ENCODE measurements at regions not wholly inside any gene's neighbourhood (a gene's known extent, or its start where the extent isn't known, plus 50 kb on each side); places are given as distances from the start of the nearest gene placed in this dataset.

DNA sequence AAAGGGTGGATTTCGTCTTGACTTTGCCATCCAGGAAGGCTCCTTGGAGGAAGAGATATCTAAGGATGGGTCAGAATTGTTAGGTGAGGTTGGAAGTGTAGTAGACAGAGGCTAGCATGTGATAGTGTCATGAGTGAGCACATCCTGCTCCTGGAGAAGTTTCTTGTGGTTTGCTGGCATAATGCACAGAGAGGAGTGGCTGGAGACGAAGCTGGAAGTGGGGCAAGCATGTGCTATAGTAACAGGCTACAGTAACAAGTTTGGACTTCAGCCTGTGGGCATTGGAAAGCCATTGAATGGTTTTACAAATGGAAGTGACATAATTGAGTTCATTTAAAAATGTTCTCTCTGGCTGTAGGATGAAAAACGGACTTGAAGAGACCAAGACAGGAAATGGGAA, 175.6 kb upstream of the VWC2 start:
- no peaks in the 10 kb centered on the region for H3K36me3 ChIP-seq (ENCODE audit: control insufficient read depth in 4 of 4, insufficient read depth in 3 of 4, low read depth in 1 of 4, low read length in 3 of 4)
- H3K9me3 ChIP-seq (ENCODE audit: control insufficient read depth in 4 of 4, low read length in 3 of 4), result no peaks in the 10 kb centered on the region
- H3K27me3 ChIP-seq (ENCODE audit: control insufficient read depth in 4 of 4, insufficient read depth in 4 of 4, low read length in 3 of 4), result no peaks in the 10 kb centered on the region
- H3K4me1 ChIP-seq (ENCODE audit: control insufficient read depth in 4 of 4, insufficient read depth in 4 of 4, low read length in 3 of 4), result no peaks in the 10 kb centered on the region
- TF ChIP-seq, protein P1, sequence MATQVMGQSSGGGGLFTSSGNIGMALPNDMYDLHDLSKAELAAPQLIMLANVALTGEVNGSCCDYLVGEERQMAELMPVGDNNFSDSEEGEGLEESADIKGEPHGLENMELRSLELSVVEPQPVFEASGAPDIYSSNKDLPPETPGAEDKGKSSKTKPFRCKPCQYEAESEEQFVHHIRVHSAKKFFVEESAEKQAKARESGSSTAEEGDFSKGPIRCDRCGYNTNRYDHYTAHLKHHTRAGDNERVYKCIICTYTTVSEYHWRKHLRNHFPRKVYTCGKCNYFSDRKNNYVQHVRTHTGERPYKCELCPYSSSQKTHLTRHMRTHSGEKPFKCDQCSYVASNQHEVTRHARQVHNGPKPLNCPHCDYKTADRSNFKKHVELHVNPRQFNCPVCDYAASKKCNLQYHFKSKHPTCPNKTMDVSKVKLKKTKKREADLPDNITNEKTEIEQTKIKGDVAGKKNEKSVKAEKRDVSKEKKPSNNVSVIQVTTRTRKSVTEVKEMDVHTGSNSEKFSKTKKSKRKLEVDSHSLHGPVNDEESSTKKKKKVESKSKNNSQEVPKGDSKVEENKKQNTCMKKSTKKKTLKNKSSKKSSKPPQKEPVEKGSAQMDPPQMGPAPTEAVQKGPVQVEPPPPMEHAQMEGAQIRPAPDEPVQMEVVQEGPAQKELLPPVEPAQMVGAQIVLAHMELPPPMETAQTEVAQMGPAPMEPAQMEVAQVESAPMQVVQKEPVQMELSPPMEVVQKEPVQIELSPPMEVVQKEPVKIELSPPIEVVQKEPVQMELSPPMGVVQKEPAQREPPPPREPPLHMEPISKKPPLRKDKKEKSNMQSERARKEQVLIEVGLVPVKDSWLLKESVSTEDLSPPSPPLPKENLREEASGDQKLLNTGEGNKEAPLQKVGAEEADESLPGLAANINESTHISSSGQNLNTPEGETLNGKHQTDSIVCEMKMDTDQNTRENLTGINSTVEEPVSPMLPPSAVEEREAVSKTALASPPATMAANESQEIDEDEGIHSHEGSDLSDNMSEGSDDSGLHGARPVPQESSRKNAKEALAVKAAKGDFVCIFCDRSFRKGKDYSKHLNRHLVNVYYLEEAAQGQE (IDR thresholded peaks at IDR 0.05), result no peak
- no peak for TF ChIP-seq YY1 (IDR thresholded peaks at IDR 0.05)
- TF ChIP-seq, protein P2, sequence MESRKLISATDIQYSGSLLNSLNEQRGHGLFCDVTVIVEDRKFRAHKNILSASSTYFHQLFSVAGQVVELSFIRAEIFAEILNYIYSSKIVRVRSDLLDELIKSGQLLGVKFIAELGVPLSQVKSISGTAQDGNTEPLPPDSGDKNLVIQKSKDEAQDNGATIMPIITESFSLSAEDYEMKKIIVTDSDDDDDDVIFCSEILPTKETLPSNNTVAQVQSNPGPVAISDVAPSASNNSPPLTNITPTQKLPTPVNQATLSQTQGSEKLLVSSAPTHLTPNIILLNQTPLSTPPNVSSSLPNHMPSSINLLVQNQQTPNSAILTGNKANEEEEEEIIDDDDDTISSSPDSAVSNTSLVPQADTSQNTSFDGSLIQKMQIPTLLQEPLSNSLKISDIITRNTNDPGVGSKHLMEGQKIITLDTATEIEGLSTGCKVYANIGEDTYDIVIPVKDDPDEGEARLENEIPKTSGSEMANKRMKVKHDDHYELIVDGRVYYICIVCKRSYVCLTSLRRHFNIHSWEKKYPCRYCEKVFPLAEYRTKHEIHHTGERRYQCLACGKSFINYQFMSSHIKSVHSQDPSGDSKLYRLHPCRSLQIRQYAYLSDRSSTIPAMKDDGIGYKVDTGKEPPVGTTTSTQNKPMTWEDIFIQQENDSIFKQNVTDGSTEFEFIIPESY (IDR thresholded peaks at IDR 0.05), result no peak
- TF ChIP-seq, protein P3, sequence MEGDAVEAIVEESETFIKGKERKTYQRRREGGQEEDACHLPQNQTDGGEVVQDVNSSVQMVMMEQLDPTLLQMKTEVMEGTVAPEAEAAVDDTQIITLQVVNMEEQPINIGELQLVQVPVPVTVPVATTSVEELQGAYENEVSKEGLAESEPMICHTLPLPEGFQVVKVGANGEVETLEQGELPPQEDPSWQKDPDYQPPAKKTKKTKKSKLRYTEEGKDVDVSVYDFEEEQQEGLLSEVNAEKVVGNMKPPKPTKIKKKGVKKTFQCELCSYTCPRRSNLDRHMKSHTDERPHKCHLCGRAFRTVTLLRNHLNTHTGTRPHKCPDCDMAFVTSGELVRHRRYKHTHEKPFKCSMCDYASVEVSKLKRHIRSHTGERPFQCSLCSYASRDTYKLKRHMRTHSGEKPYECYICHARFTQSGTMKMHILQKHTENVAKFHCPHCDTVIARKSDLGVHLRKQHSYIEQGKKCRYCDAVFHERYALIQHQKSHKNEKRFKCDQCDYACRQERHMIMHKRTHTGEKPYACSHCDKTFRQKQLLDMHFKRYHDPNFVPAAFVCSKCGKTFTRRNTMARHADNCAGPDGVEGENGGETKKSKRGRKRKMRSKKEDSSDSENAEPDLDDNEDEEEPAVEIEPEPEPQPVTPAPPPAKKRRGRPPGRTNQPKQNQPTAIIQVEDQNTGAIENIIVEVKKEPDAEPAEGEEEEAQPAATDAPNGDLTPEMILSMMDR (IDR thresholded peaks at IDR 0.05; ENCODE audit: low read depth, low read length, missing input control), result no peak
- no peak for TF ChIP-seq FOXA1 (IDR thresholded peaks at IDR 0.05)
- no peak for TF ChIP-seq NR2F2 (IDR thresholded peaks at IDR 0.05)
- TF ChIP-seq RAD21 (IDR thresholded peaks at IDR 0.05), result no peak
- TF ChIP-seq, protein P4, sequence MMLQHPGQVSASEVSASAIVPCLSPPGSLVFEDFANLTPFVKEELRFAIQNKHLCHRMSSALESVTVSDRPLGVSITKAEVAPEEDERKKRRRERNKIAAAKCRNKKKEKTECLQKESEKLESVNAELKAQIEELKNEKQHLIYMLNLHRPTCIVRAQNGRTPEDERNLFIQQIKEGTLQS (IDR thresholded peaks at IDR 0.05), result no peak
- no peak for TF ChIP-seq EGR1 (IDR thresholded peaks at IDR 0.05; ENCODE audit: low read depth in 2 of 2)
- TF ChIP-seq, protein P5, sequence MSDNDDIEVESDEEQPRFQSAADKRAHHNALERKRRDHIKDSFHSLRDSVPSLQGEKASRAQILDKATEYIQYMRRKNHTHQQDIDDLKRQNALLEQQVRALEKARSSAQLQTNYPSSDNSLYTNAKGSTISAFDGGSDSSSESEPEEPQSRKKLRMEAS (IDR thresholded peaks at IDR 0.05), result no peak
- no peak for TF ChIP-seq HNF4G (IDR thresholded peaks at IDR 0.05)
- TF ChIP-seq GABPA (IDR thresholded peaks at IDR 0.05 in 1 of 2, conservative IDR thresholded peaks at IDR 0.05 in 1 of 2), result no peak
- TF ChIP-seq RXRA (IDR thresholded peaks at IDR 0.05), result no peak
- no peak for TF ChIP-seq FOXA2 (IDR thresholded peaks at IDR 0.05)
- TF ChIP-seq JUND (IDR thresholded peaks at IDR 0.05), result no peak
- H3K9ac ChIP-seq (ENCODE audit: low read depth in 1 of 2, low read length in 2 of 2), result no peak overlapping the region
- H3K4me3 ChIP-seq (ENCODE audit: low read depth in 1 of 3, low read length in 3 of 3), result no peak overlapping the region
- no peak overlapping the region for H3K27ac ChIP-seq (ENCODE audit: low read depth in 1 of 2, low read length in 2 of 2)
- WGBS, result 32% methylated on average over 3 of the region's 3 CpGs
- no peak for DNase-seq (ENCODE audit: low spot score)

DNA sequence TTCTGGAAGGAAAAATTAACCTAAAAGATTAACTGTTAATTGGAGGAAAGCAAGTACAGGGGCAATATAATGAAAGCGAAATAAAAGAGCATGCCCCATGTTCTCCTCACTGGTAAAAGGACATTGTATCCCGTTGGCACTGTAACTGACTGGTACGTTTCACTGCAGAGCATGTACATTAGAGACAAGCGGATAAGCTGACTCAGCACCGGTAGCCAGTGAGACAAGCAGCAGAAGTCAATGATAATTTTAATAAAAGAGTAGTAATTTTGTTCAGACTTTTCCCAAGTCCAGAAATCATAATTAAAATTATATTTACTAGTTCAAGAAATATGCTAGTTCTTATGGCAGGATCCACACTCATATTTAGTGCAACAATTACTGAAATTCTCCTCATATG, 161.5 kb upstream of the VWC2 start:
- no peaks in the 10 kb centered on the region for H3K4me1 ChIP-seq (ENCODE audit: control insufficient read depth in 4 of 4, insufficient read depth in 4 of 4, low read length in 3 of 4)
- no peak overlapping the region for H3K4me3 ChIP-seq (ENCODE audit: low read depth in 1 of 3, low read length in 3 of 3)
- H3K9me3 ChIP-seq (ENCODE audit: control insufficient read depth in 4 of 4, low read length in 3 of 4), result peaks cover 0 to 3% (median 0%) of the 10 kb centered on the region in 4 donors
- H3K27me3 ChIP-seq (ENCODE audit: control insufficient read depth in 4 of 4, insufficient read depth in 4 of 4, low read length in 3 of 4), result no peaks in the 10 kb centered on the region
- H3K9ac ChIP-seq (ENCODE audit: low read depth in 1 of 2, low read length in 2 of 2), result no peak overlapping the region
- 82% methylated on average over 5 of the region's 5 CpGs for WGBS
- no peak overlapping the region for H3K27ac ChIP-seq (ENCODE audit: low read depth in 1 of 2, low read length in 2 of 2)
- H3K36me3 ChIP-seq (ENCODE audit: control insufficient read depth in 4 of 4, insufficient read depth in 3 of 4, low read depth in 1 of 4, low read length in 3 of 4), result no peaks in the 10 kb centered on the region
- no peak for DNase-seq (ENCODE audit: low spot score)
- TF ChIP-seq, protein P1 (IDR thresholded peaks at IDR 0.05), result no peak
- TF ChIP-seq TAF1 (conservative IDR thresholded peaks at IDR 0.05) (no peak), SP1 (IDR thresholded peaks at IDR 0.05) (no peak), HNF4G (IDR thresholded peaks at IDR 0.05) (no peak), RAD21 (IDR thresholded peaks at IDR 0.05) (no peak), EGR1 (IDR thresholded peaks at IDR 0.05; ENCODE audit: low read depth in 2 of 2) (no peak), HNF4A (conservative IDR thresholded peaks at IDR 0.05) (no peak)
- TF ChIP-seq, protein P5 (IDR thresholded peaks at IDR 0.05), result no peak
- TF ChIP-seq, protein P4 (IDR thresholded peaks at IDR 0.05), result no peak
- TF ChIP-seq, protein P3 (IDR thresholded peaks at IDR 0.05; ENCODE audit: low read depth, low read length, missing input control), result no peak

Measured in liver (tissue), 8 donors.